Tibial artery (tissue), 4 donors: ENCODE measurements at regions not wholly inside any gene's neighbourhood (a gene's known extent, or its start where the extent isn't known, plus 50 kb on each side); places are given as distances from the start of the nearest gene placed in this dataset.

ENCODE experiments used
- DNase-seq, 2 donors: peaks; one replicate each; pipeline ENCODE4 v3.0.0-alpha.2; 2019
- H3K27ac ChIP-seq, 2 donors: fragments of 200-600 bp; sonication (generic) in 1 of 2; 1 replicate in 1 of 2; 2 replicates in 1 of 2; pipeline ENCODE4 v1.5.1; 2018 to 2019; ENCODE audit warnings: mild to moderate bottlenecking in 1 of 2
- H3K27me3 ChIP-seq, 2 donors: fragments of 200-600 bp; sonication (generic) in 1 of 2; one replicate each; pipeline versions ENCODE4 v1.5.1 to v1.6.0; 2016 to 2019
- H3K36me3 ChIP-seq, 3 donors: fragments of 200-600 bp; sonication (generic) in 2 of 3; one replicate each; pipeline ENCODE4 v1.5.1; 2016 to 2019; ENCODE audit warnings: mild to moderate bottlenecking in 2 of 3
- H3K4me1 ChIP-seq, 4 donors: fragments of 200-600 bp; sonication (generic) in 2 of 4; 1 replicate in 3 of 4; 2 replicates in 1 of 4; pipeline ENCODE4 v1.5.1; 2016 to 2019
- H3K4me3 ChIP-seq, 2 donors: fragments of 200-600 bp; sonication (generic) in 1 of 2; 1 replicate in 1 of 2; 2 replicates in 1 of 2; pipeline ENCODE4 v1.5.1; 2018 to 2019; ENCODE audit warnings: mild to moderate bottlenecking in 2 of 2
- H3K9me3 ChIP-seq, 3 donors: fragments of 200-600 bp; sonication (generic) in 1 of 3; one replicate each; pipeline ENCODE4 v1.5.1; 2016 to 2019
- intact Hi-C: fragments of 100-400 bp; cut with DNase I; formaldehyde crosslinking; loops from one replicate; pipeline ENCODE4 v1.15.0; 2023; ENCODE audit warnings: low total_unique reads
- TF ChIP-seq, protein P1 (sequence below), 2 experiments: fragments of 200-600 bp in 1 of 2; fragments of 450-650 bp in 1 of 2; IDR thresholded peaks; one replicate each; pipeline ENCODE4 v1.5.1; 2017 to 2019; ENCODE audit warnings: antibody characterized with exemption in 2 of 2, mild to moderate bottlenecking in 1 of 2, moderate library complexity in 1 of 2

DNA sequence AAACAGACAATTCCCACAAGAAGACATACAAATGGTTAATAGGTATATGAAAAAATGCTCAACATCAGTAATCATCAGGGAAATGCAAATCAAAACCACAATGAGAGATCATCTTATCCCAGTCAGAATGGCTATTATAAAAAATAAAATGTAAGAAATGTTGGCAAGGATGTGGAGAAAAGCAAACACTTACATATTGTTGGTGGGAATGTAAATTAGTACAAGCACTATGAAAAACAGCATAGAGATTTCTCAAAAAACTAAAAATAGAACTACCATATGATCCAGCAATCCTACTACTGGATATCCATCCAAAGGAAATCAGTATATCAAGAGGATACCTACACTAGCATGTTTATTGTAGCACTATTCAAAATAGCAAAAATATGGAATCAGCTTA lies 186.6 kb downstream of the NOL4 start:
- Histone ChIP-seq H3K27me3 (no peaks in the 10 kb centered on the region), H3K4me3 (no peak overlapping the region), H3K4me1 (no peaks in the 10 kb centered on the region), H3K36me3 (no peaks in the 10 kb centered on the region), H3K27ac (no peak overlapping the region), H3K9me3 (no peaks in the 10 kb centered on the region)
- DNase-seq, result no peak
- TF ChIP-seq, protein P1, sequence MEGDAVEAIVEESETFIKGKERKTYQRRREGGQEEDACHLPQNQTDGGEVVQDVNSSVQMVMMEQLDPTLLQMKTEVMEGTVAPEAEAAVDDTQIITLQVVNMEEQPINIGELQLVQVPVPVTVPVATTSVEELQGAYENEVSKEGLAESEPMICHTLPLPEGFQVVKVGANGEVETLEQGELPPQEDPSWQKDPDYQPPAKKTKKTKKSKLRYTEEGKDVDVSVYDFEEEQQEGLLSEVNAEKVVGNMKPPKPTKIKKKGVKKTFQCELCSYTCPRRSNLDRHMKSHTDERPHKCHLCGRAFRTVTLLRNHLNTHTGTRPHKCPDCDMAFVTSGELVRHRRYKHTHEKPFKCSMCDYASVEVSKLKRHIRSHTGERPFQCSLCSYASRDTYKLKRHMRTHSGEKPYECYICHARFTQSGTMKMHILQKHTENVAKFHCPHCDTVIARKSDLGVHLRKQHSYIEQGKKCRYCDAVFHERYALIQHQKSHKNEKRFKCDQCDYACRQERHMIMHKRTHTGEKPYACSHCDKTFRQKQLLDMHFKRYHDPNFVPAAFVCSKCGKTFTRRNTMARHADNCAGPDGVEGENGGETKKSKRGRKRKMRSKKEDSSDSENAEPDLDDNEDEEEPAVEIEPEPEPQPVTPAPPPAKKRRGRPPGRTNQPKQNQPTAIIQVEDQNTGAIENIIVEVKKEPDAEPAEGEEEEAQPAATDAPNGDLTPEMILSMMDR (IDR thresholded peaks at IDR 0.05), result no peak
- intact Hi-C loops, result no loop called here

DNA sequence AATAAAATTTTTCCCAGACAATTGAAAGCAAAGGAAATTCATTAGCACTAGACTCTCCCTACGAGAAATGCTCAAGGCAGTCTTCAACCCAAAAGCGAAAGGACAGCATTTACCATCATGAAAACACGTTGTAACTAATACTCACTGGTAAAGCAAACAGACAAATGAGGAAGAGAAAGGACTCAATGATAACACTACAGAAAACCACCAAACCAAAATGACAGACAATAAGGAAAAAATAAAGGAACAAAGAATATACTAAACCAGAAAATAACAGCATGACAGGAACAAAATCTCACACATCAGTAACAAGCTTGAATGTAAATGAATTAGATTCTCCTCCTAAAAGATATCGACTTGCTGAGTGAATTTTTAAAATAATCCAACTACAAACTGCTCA lies 190.7 kb downstream of the NOL4 start:
- Histone ChIP-seq H3K27ac (no peak overlapping the region), H3K36me3 (no peaks in the 10 kb centered on the region), H3K4me1 (no peaks in the 10 kb centered on the region), H3K4me3 (no peak overlapping the region), H3K9me3 (no peaks in the 10 kb centered on the region), H3K27me3 (no peaks in the 10 kb centered on the region)
- DNase-seq, result no peak
- TF ChIP-seq, protein P1 (IDR thresholded peaks at IDR 0.05), result no peak
- intact Hi-C loops, result no loop called here

GRCh38 chr18:34031810-34032209 lies 192.9 kb downstream of the NOL4 start:
- H3K4me1 ChIP-seq, result no peaks in the 10 kb centered on the region
- H3K9me3 ChIP-seq, result no peaks in the 10 kb centered on the region
- no peaks in the 10 kb centered on the region for H3K27me3 ChIP-seq
- no peak for DNase-seq
- no peaks in the 10 kb centered on the region for H3K36me3 ChIP-seq
- intact Hi-C loops, result no loop called here
- no peak overlapping the region for H3K27ac ChIP-seq
- no peak overlapping the region for H3K4me3 ChIP-seq
- TF ChIP-seq, protein P1 (IDR thresholded peaks at IDR 0.05), result no peak

DNA sequence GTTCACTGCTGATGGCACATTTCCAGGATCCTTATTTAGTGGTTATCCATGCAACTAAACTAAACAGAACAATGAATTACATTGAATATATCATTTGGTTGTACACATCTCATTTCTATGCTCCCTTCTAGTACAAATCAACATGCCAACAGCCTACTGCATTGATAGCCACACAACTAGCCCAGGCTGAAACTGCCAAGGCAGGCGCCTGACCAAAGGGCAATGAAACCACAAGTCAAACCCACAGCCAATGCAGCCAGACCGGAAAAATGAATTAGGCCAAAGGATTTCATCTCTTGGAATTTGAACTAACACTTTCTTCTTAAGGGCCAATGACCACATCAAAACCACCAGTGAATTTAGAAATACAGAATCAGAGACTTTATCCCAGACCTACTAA lies 196.4 kb downstream of the NOL4 start:
- no peak overlapping the region for H3K27ac ChIP-seq
- DNase-seq, result no peak
- H3K27me3 ChIP-seq, result no peaks in the 10 kb centered on the region
- intact Hi-C loops, result no loop called here
- H3K36me3 ChIP-seq, result no peaks in the 10 kb centered on the region
- no peak overlapping the region for H3K4me3 ChIP-seq
- H3K4me1 ChIP-seq, result no peaks in the 10 kb centered on the region
- no peaks in the 10 kb centered on the region for H3K9me3 ChIP-seq
- TF ChIP-seq, protein P1 (IDR thresholded peaks at IDR 0.05), result no peak

- Histone ChIP-seq H3K4me3 (no peak overlapping the region), H3K27me3 (no peaks in the 10 kb centered on the region), H3K4me1 (no peaks in the 10 kb centered on the region), H3K27ac (no peak overlapping the region), H3K36me3 (no peaks in the 10 kb centered on the region), H3K9me3 (no peaks in the 10 kb centered on the region)
- DNase-seq, result no peak
- intact Hi-C loops, result no loop called here
- TF ChIP-seq, protein P1 (IDR thresholded peaks at IDR 0.05), result no peak
These were observed 199.4 kb downstream of the NOL4 start for GRCh38 chr18:34025191-34025801.

DNA sequence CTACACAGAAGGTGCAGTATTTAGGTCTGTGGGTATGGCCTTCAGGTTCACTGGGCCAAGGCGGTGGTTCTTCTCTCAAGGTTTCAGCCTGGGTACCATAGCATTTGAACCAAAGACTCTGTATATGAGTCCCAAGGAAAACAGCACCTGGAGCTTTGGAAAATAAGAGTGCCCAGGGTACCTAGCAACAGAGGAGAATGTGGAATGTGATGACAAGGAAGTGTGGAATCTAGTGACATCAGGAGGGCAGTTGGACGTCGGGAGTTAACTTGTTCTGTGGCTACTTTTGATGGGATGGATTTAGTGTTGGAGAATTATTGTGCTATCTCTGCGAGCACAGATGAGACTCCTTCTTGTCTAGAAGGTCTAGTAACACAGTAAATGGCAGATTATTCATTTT lies 201.2 kb downstream of the NOL4 start:
- no peaks in the 10 kb centered on the region for H3K9me3 ChIP-seq
- H3K27me3 ChIP-seq, result no peaks in the 10 kb centered on the region
- H3K4me1 ChIP-seq, result no peaks in the 10 kb centered on the region
- H3K27ac ChIP-seq, result no peak overlapping the region
- DNase-seq, result no peak
- H3K36me3 ChIP-seq, result no peaks in the 10 kb centered on the region
- H3K4me3 ChIP-seq, result no peak overlapping the region
- intact Hi-C loops, result no loop called here
- TF ChIP-seq, protein P1 (IDR thresholded peaks at IDR 0.05), result no peak
